Ovary (tissue), 3 donors: ENCODE measurements at regions not wholly inside any gene's neighbourhood (a gene's known extent, or its start where the extent isn't known, plus 50 kb on each side); places are given as distances from the start of the nearest gene placed in this dataset.

Source experiments
- POLR2A ChIP-seq: fragments of 450-650 bp; IDR thresholded peaks from one replicate; pipeline ENCODE4 v1.6.1; 2017; ENCODE audit warnings: antibody characterized with exemption, mild to moderate bottlenecking, moderate library complexity
- TF ChIP-seq, protein P1 (sequence below), 3 donors: fragments of 450-650 bp in 2 of 3; fragments of 200-600 bp in 1 of 3; IDR thresholded peaks; one replicate each; pipeline versions ENCODE4 v1.5.1 to v1.8.0; 2016 to 2022; ENCODE audit warnings: antibody characterized with exemption in 3 of 3, mild to moderate bottlenecking in 1 of 3
- donor health status: DM: no; HTN: no; CAD: no.

DNA sequence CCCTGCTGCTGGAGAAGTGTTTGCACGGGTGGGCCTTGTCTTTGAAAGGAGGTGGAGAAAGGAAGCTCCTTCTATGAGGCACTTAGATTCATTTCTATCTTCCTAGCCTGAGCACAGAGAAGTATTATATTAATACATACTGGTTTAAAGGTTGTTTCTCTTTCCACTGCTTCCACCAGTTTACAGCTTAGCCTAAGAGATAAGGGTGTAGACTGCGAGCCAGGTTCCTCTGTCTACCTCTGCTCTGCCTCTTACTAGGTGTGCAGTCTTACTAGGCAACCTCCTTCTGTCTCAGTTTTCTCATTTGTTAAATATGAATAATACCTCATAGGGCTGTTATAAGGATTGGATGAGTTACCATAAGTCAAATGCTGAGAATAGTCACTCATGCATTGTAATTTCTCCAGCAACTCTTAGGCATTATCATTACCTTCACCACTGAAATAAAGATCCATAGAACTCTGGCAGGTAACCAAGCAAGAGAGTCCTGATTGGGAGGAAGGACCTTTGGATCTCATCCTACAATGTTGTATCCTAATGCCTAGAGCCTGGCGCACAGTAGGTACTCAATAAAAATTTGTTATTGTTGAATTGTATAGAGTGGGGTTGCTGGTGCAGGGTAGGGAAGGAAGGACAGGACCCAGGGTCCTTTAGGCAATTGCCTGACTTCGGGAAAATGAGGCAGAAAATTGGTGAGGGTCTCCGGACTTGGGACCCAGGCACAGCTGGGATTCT, 95.1 kb downstream of the TBX19 start:
- no peak for TF ChIP-seq POLR2A
- TF ChIP-seq, protein P1, sequence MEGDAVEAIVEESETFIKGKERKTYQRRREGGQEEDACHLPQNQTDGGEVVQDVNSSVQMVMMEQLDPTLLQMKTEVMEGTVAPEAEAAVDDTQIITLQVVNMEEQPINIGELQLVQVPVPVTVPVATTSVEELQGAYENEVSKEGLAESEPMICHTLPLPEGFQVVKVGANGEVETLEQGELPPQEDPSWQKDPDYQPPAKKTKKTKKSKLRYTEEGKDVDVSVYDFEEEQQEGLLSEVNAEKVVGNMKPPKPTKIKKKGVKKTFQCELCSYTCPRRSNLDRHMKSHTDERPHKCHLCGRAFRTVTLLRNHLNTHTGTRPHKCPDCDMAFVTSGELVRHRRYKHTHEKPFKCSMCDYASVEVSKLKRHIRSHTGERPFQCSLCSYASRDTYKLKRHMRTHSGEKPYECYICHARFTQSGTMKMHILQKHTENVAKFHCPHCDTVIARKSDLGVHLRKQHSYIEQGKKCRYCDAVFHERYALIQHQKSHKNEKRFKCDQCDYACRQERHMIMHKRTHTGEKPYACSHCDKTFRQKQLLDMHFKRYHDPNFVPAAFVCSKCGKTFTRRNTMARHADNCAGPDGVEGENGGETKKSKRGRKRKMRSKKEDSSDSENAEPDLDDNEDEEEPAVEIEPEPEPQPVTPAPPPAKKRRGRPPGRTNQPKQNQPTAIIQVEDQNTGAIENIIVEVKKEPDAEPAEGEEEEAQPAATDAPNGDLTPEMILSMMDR (IDR thresholded peaks at IDR 0.05), result no peak
